ENCODE measurements at regions not wholly inside any gene's neighbourhood (a gene's known extent, or its start where the extent isn't known, plus 50 kb on each side); places are given as distances from the start of the nearest gene placed in this dataset.
"Not testable (repeated sequence)": the region's sequence is repeated elsewhere in the genome, so short reads cannot be mapped to it uniquely, and the experiment has no call there.

GRCh38 chr3:73259856-73260255, 198.4 kb downstream of the EBLN2 start:
- H3K27me3 ChIP-seq (ENCODE audit: control insufficient read depth, insufficient read depth, low read length), result no peaks in the 10 kb centered on the region
- H3K9me3 ChIP-seq (ENCODE audit: control insufficient read depth, insufficient read depth, low read length), result no peaks in the 10 kb centered on the region
- no peak overlapping the region for H3K27ac ChIP-seq (ENCODE audit: low read depth, low read length)
- ChIA-PET CTCF (interaction anchor here (1.6 kb wide), 1 partner anchor 17 kb away, joined by 3 read pairs; no protein-coding TSS in a partner anchor), POLR2A (no interaction called here)
- TF ChIP-seq, protein P1, sequence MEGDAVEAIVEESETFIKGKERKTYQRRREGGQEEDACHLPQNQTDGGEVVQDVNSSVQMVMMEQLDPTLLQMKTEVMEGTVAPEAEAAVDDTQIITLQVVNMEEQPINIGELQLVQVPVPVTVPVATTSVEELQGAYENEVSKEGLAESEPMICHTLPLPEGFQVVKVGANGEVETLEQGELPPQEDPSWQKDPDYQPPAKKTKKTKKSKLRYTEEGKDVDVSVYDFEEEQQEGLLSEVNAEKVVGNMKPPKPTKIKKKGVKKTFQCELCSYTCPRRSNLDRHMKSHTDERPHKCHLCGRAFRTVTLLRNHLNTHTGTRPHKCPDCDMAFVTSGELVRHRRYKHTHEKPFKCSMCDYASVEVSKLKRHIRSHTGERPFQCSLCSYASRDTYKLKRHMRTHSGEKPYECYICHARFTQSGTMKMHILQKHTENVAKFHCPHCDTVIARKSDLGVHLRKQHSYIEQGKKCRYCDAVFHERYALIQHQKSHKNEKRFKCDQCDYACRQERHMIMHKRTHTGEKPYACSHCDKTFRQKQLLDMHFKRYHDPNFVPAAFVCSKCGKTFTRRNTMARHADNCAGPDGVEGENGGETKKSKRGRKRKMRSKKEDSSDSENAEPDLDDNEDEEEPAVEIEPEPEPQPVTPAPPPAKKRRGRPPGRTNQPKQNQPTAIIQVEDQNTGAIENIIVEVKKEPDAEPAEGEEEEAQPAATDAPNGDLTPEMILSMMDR (IDR thresholded peaks at IDR 0.05; ENCODE audit: low read depth, low read length), result no peak
- no peak overlapping the region for H3K4me3 ChIP-seq (ENCODE audit: low read depth, low read length)
- DNase-seq (ENCODE audit: low read depth, low spot score), result no peak

- POLR2A ChIA-PET; H3K9me3 ChIP-seq (ENCODE audit: control insufficient read depth, insufficient read depth, low read length); DNase-seq (ENCODE audit: low read depth, low spot score); H3K27me3 ChIP-seq (ENCODE audit: control insufficient read depth, insufficient read depth, low read length); H3K4me3 ChIP-seq (ENCODE audit: low read depth, low read length); H3K27ac ChIP-seq (ENCODE audit: low read depth, low read length); CTCF ChIA-PET: not testable (repeated sequence)
These were observed 205.1 kb downstream of the EBLN2 start for GRCh38 chr3:73266558-73266957.

GRCh38 chr3:73269126-73269525, 207.7 kb downstream of the EBLN2 start:
- H3K9me3 ChIP-seq (ENCODE audit: control insufficient read depth, insufficient read depth, low read length); H3K4me3 ChIP-seq (ENCODE audit: low read depth, low read length); DNase-seq (ENCODE audit: low read depth, low spot score); CTCF ChIA-PET; H3K27me3 ChIP-seq (ENCODE audit: control insufficient read depth, insufficient read depth, low read length); POLR2A ChIA-PET; H3K27ac ChIP-seq (ENCODE audit: low read depth, low read length): not testable (repeated sequence)

- Histone ChIP-seq H3K27me3 (ENCODE audit: control insufficient read depth, insufficient read depth, low read length) (peaks cover 2% of the 10 kb centered on the region), H3K9me3 (ENCODE audit: control insufficient read depth, insufficient read depth, low read length) (no peaks in the 10 kb centered on the region), H3K27ac (ENCODE audit: low read depth, low read length) (no peak overlapping the region), H3K4me3 (ENCODE audit: low read depth, low read length) (no peak overlapping the region)
- no peak for DNase-seq (ENCODE audit: low read depth, low spot score)
- ChIA-PET CTCF (no interaction called here), POLR2A (no interaction called here)
- TF ChIP-seq, protein P1 (IDR thresholded peaks at IDR 0.05; ENCODE audit: low read depth, low read length), result no peak
These were observed 209.5 kb downstream of the EBLN2 start for GRCh38 chr3:73270839-73271483.

DNA sequence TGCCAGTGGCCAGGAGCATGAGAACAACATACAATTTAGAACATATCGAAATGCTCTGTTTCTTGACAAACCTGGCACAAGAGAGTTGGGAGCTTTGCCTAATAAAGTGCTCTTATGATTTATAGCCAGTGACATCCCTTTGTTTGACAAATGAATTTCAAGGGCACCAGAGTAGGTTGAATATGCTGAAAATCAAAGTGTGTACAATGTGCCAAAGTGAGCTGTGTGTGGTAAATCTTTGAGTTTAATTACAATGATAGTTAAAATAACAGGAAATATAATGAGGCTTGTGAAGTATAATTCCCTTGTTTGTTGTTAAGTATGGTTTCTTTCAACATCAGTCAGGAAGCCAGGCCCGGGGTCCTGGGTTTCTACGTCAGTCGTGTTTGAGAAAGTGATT, 211.9 kb downstream of the EBLN2 start:
- ChIA-PET CTCF (no interaction called here), POLR2A (no interaction called here)
- no peak overlapping the region for H3K4me3 ChIP-seq (ENCODE audit: low read depth, low read length)
- H3K27me3 ChIP-seq (ENCODE audit: control insufficient read depth, insufficient read depth, low read length), result peaks cover 2% of the 10 kb centered on the region
- no peak overlapping the region for H3K27ac ChIP-seq (ENCODE audit: low read depth, low read length)
- DNase-seq (ENCODE audit: low read depth, low spot score), result no peak
- TF ChIP-seq, protein P1 (IDR thresholded peaks at IDR 0.05; ENCODE audit: low read depth, low read length), result no peak
- H3K9me3 ChIP-seq (ENCODE audit: control insufficient read depth, insufficient read depth, low read length), result no peaks in the 10 kb centered on the region

DNA sequence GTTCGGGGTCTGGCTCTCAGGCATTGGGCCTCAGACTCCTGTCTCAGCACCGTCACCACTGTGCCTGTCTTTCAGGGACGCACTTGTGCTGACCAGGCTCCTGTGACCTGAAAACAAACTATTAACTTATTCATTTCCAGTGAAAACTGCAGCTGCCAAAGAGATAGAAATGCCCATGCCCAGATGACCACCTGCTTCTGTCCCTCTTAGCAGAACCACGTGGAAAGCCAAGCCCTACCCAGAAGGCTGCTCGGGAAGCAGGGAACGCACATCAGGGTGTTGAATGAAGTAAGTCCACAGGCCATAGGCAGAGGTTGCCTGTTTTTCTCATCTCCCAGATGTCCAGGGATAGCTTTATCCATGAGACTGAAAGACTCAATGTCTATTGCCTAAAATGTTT, 219.3 kb downstream of the EBLN2 start:
- DNase-seq (ENCODE audit: low read depth, low spot score), result no peak
- CTCF ChIA-PET, result no interaction called here
- TF ChIP-seq, protein P1 (IDR thresholded peaks at IDR 0.05; ENCODE audit: low read depth, low read length), result no peak

More for the DNA sequence above, 219.3 kb downstream of the EBLN2 start:
- Histone ChIP-seq H3K4me3 (ENCODE audit: low read depth, low read length) (no peak overlapping the region), H3K27me3 (ENCODE audit: control insufficient read depth, insufficient read depth, low read length) (peaks cover 4% of the 10 kb centered on the region), H3K9me3 (ENCODE audit: control insufficient read depth, insufficient read depth, low read length) (no peaks in the 10 kb centered on the region), H3K27ac (ENCODE audit: low read depth, low read length) (no peak overlapping the region)
- POLR2A ChIA-PET, result no interaction called here
